HG02943 (cell line): ENCODE measurements at regions not wholly inside any gene's neighbourhood (a gene's known extent, or its start where the extent isn't known, plus 50 kb on each side); places are given as distances from the start of the nearest gene placed in this dataset.
"Not testable (repeated sequence)": the region's sequence is repeated elsewhere in the genome, so short reads cannot be mapped to it uniquely, and the experiment has no call there.

Source experiments
- ATAC-seq: cut with Tn5 transposase; IDR thresholded peaks from one replicate; pipeline ENCODE4 v1.9.1; 2021; ENCODE audit warnings: mild to moderate bottlenecking, low read depth, moderate library complexity; ENCODE audit not compliant: unreplicated experiment

DNA sequence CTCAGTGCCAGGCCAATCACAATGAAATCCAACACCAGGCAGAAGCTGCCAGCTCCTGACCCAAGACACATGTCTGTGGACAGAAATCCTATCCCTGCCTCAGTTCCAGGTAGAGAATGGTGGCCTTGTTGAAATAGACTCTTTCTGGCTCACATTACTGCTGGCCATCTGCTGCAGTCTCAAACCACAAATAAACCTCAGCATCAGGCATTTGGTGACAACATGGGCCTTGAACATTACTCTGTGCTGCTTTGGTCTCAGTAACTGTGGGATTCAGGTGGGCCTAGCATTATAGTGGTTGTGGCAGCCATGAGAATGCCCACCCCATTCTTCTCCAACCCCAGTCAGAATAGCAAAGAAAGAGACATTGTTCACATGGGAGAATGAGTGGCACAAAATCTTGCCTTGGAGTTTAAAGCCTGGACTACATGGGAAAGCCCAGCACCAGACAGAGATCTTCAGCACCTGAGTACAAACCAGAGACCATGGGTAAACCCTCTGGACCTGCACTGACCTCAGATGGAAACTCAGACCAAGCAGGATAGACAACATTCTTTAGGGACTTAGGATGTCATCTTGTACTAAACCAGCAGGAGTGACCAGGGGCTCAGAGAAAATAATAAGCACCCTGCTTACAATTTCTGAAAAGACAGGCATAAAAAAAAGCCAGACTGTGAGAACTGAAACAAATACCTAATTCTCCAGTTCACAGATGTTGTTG lies 50.4 kb upstream of the TRAM1L1 start:
- ATAC-seq, result no peak

DNA sequence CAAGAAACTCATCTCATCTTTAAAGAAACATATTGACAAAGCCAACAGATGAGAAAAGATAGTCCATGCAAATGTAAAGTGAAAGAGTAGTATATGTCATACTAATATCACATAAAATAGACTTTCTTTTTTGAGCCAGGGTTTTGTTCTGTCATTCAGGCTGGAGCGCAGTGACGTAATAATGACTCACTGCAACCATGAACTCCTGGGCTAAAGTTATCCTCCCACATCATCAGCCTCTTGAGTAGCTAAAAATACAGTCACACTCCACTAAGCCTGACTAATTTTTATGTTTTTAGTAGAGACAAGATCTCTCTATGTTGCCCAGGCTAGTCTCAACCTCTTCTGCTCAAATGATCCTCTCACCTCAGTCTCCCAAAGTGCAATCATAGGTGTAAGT lies 51.8 kb upstream of the TRAM1L1 start:
- no peak for ATAC-seq

DNA sequence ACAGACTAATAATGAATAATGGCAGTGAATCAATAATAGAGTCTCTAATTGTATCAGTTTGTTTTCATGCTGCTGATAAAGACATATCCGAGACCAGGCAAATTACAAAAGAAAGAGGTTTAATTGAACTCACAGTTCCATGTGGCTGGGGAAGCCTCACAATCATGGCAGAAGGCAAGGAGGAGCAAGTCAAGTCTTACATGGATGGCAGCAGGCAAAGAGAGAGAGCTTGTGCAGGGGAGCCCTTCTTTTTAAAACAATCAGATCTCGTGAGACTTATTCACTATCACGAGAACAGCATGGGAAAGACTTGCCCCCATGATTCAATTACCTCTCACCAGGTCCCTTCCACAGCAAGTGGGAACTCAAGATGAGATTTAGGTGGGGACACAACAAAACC lies 53.4 kb upstream of the TRAM1L1 start:
- not testable (repeated sequence) for ATAC-seq

DNA sequence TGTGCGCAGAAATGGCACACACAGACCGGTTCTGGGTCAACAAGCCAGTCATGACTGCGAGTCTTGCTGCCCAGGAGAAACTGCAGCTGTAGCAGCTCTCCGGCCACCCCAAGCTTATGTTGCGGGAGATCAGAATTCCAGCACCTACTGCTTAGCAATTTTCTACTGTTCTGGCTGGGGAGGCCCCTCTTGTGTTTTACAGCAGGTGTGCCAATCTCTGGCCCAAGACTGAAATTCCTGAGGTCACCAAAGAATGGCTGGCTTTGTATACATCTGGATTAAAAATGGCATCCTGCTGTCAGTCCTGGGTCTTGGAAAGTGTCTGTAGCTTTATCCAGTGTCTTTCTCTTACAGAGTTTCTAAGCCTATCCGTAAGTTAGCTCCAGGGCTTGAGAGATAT lies 68.9 kb upstream of the TRAM1L1 start:
- no peak for ATAC-seq

DNA sequence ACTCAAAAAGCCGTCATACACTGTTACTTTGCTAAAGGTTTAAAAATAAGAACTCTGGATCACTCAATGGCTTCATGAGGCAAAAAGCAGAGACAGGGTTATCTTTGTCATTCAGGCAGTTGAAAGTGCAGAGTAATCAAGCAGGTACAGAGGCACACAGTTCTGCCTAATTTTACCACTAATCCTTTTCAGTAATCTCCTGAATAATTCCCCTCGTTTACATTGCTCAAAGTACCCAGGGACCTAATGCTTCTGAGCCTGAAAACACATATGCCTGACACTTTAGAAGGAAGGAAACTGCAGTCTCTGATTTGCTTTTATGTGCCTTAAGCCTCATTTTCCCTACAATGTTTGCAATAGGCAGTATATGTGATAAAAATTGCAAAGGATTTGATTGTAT lies 71.4 kb upstream of the TRAM1L1 start:
- ATAC-seq, result no peak

DNA sequence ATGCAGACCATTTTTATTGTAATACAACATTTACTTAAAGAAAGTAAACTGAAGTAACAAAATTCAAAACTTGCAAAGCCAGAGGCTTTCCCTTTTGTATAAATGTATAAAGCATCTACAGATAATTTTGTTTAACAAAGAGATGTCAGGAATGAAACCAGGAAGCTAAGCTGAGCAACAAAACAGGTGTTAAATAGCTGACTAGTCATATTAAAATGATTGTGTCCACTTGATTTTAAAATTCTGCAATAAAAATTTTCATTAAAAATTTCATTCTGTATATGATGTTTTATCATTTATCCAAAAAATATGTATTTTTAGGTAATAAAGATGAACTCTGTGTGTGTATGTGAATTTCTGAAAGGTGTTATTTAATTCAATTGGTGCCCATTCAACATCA lies 72.0 kb upstream of the TRAM1L1 start:
- ATAC-seq, result no peak

DNA sequence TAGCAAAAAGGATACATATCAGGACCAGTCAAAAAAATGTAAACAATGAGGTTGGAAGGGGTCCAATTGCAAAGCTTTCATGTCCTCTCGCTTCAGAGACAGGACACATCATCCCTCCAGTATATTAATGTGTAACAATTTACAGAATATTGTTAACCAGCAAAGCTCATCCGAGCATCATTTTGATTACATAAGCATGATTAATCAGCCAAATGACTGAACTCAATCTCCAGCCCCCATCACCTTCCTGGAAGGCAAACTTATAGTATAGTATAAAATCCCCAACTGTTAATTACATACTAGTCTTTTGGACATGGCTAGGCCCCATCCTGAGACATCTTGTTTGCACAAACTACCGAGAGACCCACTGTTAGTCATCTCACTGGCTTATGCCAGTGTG lies 77.6 kb upstream of the TRAM1L1 start:
- ATAC-seq, result no peak

DNA sequence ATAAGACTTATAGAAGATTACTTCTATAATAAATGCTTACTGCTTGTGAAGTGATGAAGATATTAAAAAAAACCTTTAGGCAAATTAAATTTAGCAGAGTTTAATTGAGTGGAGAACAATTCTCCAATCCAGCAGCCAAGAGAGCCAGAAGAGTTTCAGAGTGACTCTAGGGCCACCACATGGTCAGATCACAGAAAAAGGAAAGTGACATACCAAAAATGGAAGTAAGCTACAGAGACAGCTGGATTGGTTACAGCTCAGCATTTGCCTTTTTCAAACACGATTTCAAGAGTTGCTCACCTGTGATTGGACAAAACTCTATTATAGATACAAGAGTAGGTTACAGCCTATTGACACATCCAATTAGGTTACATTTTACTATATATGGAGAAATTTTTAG lies 79.0 kb upstream of the TRAM1L1 start:
- no peak for ATAC-seq

DNA sequence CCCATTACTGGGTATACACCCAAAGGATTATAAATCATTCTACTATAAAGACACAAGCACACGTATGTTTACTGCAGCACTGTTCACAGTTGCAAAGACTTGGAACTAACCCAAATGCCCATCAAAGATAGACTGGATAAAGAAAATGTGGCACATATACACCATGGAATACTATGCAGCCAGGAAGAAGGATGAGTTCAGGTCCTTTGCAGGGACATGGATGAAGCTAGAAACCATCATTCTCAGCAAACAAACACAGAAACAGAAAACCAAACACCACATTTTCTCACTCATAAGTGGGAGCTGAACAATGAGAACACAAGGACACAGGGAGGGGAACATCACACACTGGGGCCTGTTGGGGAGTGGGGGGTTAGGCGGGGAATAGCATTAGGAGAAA lies 90.0 kb upstream of the TRAM1L1 start:
- not testable (repeated sequence) for ATAC-seq

DNA sequence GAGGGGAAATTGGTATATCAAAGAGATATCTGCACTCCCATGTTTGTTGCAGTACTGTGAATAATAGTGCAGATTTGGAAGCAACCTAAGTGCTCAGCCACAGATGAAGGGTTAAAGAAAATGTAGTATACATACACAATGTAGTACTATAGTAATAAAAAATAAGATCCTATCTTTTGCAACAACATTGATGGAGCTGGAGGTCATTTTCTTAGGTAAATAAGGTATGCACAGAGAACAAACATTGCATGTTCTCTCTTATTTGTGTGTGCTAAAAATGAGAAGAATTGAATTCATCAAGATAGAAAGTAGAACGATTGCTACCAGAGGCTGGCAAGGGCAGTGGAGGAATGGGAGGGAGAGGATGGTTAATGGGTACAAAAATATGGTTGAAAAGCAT lies 117.9 kb upstream of the TRAM1L1 start:
- no peak for ATAC-seq

DNA sequence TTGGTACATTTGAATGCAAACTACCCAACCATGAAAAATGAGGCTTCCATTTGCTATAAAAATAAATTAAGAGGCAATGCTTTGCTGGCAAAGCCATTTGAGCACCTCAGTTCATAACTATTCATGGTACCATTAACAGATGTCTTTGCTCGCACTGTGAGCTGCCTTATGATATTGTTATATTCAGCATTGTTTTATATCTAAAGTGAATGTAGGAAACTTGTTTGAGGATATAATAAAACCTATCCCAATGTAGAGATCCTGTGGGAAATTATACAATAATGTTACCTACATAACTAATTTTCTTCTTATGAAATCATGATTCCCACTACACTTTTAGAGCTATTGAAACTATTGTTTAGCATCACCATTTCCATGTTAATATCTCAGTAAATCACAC lies 125.2 kb upstream of the TRAM1L1 start:
- ATAC-seq, result no peak

DNA sequence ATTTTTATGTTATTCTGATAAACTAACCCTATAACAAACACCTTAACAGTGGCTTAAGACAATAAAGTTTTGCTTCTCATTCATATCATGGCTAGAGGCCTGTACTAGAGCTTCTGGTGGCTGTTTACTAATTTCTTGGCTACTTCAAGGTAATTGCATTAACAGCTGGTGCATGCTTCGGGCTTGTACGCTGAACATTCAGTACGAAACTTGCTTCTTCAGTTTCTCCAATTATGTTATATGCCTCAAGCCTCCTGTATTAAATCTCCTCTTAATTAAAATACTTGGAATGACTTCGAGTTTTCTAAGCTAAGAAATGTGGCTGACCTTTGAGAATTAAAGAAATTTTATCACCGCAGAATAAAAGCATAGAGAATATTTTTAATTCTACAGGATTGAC lies 138.9 kb upstream of the TRAM1L1 start:
- ATAC-seq, result no peak

DNA sequence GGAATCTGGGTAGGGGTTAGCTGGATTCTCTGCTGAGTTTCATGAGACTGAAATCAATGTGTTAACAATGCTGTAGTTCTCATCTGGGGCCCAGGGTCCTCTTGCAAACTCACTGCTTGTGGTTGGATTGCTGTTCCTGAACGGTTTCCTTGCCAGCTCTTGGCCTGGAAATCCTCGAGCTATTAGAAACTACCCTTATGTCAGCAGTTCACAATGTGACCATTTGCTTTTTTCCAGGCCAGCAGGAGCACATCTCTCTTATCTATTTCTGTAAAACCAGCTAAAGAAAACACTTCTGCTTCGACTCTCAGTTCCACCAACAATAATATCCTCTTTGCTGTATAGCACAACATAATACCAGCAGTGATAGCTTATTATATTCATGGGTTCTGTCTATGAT lies 140.1 kb upstream of the TRAM1L1 start:
- no peak for ATAC-seq

DNA sequence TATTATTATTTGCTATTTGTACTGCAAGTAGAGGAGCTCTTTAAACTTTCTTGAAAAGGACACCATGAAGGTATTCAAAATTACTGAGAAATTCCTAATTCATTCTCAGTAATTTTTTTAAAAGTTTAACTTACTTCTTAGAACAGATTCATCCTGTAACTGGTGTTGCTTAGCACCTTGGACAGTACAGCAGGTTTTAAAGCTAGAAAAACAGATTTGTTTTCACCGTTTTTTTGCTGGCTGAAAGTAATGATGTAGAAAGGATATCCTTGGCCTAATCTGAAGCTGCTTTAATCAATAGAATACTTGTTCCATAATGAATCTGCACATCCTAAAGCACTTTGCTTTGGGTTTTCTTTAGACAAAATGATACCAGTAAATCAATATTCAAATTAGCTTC lies 142.5 kb upstream of the TRAM1L1 start:
- ATAC-seq, result no peak

DNA sequence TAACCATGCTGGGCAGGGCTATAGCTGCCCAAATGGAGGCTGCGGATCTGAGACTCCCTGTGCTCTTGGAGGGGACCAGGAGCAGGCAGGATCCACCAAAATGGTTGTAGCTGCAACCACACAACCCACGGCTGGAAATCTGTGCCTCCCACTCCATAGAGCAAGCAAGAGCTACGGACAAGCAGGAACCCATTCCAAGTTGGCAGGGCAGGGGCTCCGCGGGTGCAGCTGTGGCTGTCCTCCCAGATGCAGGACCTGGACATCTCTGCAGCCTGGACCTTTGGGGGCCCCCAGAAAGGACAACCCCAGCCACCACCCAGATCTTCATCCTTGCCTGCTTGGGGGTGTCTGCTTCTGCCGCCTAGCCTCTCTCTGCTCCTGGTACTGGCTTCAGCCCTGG lies 154.1 kb upstream of the TRAM1L1 start:
- ATAC-seq, result no peak

DNA sequence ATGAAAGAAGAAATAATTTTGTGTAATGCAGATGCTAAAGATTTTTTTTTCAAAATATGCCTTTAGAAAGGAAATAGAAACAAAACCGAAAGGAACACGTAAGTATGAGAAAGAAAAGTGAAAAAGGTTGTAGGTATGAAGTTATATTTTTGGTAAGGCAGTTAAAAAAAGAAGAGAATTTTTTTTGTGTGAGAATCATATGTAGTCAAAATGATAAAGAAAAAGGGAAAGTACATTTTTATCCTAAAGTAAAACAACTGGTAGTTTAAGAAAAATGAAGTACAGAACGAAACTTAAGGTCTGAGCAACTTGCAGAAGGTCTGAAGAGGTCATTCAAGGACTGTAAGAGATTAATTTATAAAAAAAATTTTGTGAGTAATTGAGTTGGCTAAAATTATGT lies 164.0 kb upstream of the TRAM1L1 start:
- peak; percentile 74 for ATAC-seq

DNA sequence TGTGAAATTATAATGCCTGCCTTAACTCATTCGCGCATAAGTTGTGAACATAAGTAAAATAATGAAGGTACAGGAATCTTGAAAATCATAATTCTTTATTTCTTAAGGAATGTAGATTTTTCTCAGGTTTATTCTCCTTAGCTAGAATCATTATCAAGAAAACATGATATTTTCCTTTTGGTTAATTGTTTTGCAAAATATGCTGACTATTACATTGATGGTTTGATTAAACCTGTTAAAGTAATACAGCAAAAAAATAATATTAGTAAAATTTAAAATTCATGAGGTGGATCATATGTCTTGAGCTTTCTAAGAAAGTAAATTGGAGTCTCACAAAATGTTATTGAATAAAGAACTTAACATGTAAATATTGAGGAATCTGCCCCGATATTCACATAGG lies 178.7 kb upstream of the TRAM1L1 start:
- no peak for ATAC-seq

DNA sequence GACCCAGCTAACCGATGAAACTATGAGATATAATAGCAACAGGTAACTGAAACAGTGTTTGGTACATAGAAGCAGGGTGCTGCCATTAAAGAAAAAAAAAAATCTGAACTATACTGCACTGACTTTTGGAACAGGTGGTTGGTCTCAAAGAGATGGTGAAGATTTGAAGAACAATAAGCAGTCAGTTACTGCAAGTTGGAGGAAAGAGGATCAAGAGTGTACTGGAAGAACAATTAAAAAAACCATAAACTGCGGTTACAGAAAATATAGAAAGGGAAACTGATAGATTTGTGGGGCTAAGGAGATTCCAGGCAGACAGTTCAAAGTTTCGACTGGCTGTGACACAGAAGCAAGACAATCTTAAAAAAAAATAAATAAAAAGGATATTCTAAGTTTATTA lies 181.9 kb upstream of the TRAM1L1 start:
- ATAC-seq, result no peak

DNA sequence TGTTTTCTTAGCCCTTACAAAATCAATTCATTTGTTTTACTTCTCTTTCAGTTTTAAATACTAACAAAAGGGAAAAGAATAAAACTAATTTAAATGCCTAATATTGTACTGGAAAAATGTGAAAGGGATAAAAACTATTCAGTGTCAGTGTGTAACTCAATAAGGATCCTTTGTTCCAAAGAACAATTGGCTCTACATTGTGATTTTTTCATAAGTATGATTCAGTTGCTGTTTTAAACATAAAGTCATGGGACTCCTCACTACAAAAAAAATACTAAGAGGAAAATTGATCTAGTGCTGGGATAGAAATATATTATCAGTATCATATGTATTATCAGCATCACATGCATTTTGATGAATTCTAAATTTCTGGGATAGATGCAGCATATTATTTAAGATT lies 199.4 kb upstream of the TRAM1L1 start:
- no peak for ATAC-seq

DNA sequence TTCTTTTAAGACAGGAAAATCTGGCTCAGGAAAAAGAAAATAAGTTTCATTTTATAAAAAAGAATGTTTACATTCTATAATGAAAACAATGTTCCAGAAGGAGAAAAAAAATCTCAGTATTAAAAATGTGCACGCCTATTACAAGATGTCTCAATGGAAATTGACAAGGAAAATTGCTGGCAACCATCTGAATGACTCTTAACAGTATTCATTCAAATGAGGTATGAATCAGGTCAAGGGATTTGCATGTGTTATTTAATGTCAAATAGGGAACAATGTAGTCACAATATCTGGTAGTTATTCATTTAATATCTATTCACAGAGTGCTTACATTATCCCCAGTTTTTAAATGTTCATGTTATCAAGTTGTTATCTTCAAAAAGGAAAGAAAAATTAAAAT lies 208.4 kb upstream of the TRAM1L1 start:
- ATAC-seq, result no peak

DNA sequence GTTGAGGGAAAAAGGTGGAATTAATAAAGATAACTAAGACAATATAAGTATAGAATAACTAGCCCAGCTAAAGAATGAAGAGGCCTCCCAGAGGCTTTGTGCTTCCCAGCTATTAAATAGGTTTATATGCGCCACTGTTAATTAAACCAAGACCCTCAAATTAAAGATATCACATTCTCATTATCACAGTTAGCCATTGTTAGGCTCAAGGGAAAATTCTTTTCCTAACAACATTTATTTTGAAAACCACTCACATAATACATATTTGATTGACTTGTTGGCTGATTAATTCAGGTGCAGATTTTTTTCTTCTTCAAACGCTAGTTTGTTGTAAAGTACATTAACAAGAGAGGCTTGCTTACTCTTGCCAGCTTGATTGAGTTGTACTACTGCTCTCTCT lies 216.8 kb upstream of the TRAM1L1 start:
- no peak for ATAC-seq

DNA sequence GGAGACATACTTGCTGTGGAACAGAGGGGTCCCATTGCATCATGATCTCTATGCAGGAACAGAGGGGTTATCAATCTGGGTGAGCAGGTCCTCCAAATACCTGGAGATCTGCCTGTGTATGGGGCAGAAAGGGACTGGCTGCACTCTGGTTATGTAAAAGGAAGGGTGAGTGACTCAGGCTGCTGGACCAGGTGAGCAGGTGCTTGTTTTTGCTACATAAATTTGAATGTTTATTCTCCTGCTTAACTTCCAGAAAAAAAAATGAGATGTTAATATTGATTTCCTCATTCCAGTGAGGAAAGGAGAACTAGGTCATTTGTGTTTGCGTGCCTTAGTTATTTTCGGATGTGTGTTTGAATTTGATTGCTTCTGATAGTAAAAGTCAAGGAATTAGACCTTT lies 225.8 kb upstream of the TRAM1L1 start:
- ATAC-seq, result no peak

DNA sequence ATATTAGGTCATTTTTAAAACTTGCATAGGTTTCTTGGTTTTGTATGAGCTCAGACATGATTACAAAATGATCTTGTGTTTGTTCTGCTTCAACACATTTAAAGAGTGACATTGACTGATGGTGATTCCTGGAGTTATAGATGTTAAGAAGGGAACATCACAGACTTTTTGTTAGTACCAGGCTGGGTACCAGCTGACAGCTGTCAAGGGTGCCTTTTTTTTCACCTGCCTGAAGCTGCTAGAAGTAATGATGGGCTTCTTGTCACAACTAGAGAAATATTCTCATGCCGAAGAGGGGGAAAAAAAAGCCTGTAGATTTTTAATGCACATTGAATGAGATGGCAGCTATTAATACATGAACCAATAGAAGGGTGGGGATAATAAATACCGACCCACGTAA lies 226.6 kb upstream of the TRAM1L1 start:
- ATAC-seq, result no peak
